Testis (tissue), 2 donors: ENCODE measurements at regions not wholly inside any gene's neighbourhood (a gene's known extent, or its start where the extent isn't known, plus 50 kb on each side); places are given as distances from the start of the nearest gene placed in this dataset.

Source experiments
- POLR2A ChIP-seq: fragments of 450-650 bp; IDR thresholded peaks from one replicate; pipeline ENCODE4 v1.6.1; 2017; ENCODE audit warnings: antibody characterized with exemption, mild to moderate bottlenecking, moderate library complexity
- TF ChIP-seq, protein P1 (sequence below), 3 experiments: fragments of 450-650 bp in 2 of 3; fragments of 200-600 bp in 1 of 3; sonication (generic) in 1 of 3; IDR thresholded peaks; one replicate each; pipeline ENCODE4 v1.5.1; 2016 to 2019; ENCODE audit warnings: antibody characterized with exemption in 3 of 3, mild to moderate bottlenecking in 2 of 3, moderate library complexity in 1 of 3

DNA sequence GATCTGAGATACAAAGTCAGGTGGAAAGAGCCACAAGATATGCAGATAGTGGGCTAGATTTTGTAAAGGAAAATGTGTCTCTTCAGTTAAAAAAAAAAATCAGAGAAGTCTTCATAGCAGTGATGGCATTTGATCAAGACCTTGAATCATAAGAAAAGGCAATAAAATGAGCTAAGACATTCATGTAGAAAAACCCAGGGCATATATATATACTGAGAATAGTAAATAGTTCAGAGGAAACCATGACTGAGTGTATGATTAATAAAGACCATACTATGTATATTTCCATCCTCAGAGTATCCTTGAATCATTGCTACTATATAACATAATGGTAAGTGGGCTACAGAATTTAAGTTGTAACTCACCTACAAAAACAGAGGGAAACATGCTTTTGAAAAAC lies 321.7 kb upstream of the NR5A2 start:
- TF ChIP-seq, protein P1, sequence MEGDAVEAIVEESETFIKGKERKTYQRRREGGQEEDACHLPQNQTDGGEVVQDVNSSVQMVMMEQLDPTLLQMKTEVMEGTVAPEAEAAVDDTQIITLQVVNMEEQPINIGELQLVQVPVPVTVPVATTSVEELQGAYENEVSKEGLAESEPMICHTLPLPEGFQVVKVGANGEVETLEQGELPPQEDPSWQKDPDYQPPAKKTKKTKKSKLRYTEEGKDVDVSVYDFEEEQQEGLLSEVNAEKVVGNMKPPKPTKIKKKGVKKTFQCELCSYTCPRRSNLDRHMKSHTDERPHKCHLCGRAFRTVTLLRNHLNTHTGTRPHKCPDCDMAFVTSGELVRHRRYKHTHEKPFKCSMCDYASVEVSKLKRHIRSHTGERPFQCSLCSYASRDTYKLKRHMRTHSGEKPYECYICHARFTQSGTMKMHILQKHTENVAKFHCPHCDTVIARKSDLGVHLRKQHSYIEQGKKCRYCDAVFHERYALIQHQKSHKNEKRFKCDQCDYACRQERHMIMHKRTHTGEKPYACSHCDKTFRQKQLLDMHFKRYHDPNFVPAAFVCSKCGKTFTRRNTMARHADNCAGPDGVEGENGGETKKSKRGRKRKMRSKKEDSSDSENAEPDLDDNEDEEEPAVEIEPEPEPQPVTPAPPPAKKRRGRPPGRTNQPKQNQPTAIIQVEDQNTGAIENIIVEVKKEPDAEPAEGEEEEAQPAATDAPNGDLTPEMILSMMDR (IDR thresholded peaks at IDR 0.05): no peak
- no peak for TF ChIP-seq POLR2A
